GM12878 (cell line): ENCODE measurements at regions not wholly inside any gene's neighbourhood (a gene's known extent, or its start where the extent isn't known, plus 50 kb on each side); places are given as distances from the start of the nearest gene placed in this dataset.

Source experiments
- CEBPB ChIP-seq, 2 experiments: fragments of 150-350 bp in 1 of 2; IDR thresholded peaks; 2 replicates each; pipeline ENCODE4 v1.6.1; 2012 to 2014; ENCODE audit warnings: low read depth in 2 of 2, low read length in 2 of 2, borderline replicate concordance in 1 of 2, inconsistent platforms in 1 of 2
- ELK1 ChIP-seq: IDR thresholded peaks from 2 replicates; pipeline ENCODE4 v1.6.1; 2012; ENCODE audit warnings: low read depth, low read length, improper control_type of control experiment
- EP300 ChIP-seq, 2 experiments: fragments of 150-350 bp in 1 of 2; IDR thresholded peaks; 2 replicates each; pipeline ENCODE4 v1.6.1; 2011 to 2012; ENCODE audit warnings: low read depth in 2 of 2, low read length in 2 of 2, borderline replicate concordance in 1 of 2, improper control_type of control experiment in 1 of 2, inconsistent platforms in 1 of 2; ENCODE audit not compliant: control insufficient read depth in 1 of 2
- EZH2 ChIP-seq: IDR thresholded peaks from 2 replicates; pipeline ENCODE4 v1.6.1; 2012; ENCODE audit warnings: low read depth, mild to moderate bottlenecking, control low read depth, inconsistent platforms, low read length, borderline replicate concordance; ENCODE audit not compliant: control insufficient read depth
- FOS ChIP-seq: IDR thresholded peaks from 3 replicates; pipeline ENCODE4 v1.6.1; 2011; ENCODE audit warnings: borderline replicate concordance; ENCODE audit not compliant: insufficient read length; ENCODE audit errors: extremely low read depth
- PRDM15 ChIP-seq: fragments of 450-650 bp; formaldehyde crosslinking; IDR thresholded peaks from 2 replicates; pipeline ENCODE4 v1.4.0; 2020; ENCODE audit warnings: mild to moderate bottlenecking, moderate library complexity
- TCF3 ChIP-seq: IDR thresholded peaks from 2 replicates; pipeline ENCODE4 v1.6.1; 2012; ENCODE audit warnings: low read depth, mild to moderate bottlenecking, low read length, borderline replicate concordance; ENCODE audit not compliant: insufficient read depth
- YY1 ChIP-seq: IDR thresholded peaks from 2 replicates; pipeline ENCODE4 v1.6.1; 2011; ENCODE audit warnings: low read depth, mild to moderate bottlenecking, low read length
- ZBTB33 ChIP-seq: fragments of 450-650 bp; IDR thresholded peaks from 2 replicates; pipeline ENCODE4 v1.6.1; 2017; ENCODE audit warnings: mild to moderate bottlenecking
- ZBTB40 ChIP-seq: fragments of 450-650 bp; IDR thresholded peaks from 2 replicates; pipeline ENCODE4 v1.6.1; 2016; ENCODE audit warnings: mild to moderate bottlenecking, moderate library complexity, borderline replicate concordance
- ZNF207 ChIP-seq: fragments of 450-650 bp; IDR thresholded peaks from 2 replicates; pipeline ENCODE4 v1.6.1; 2014; ENCODE audit warnings: antibody characterized with exemption, mild to moderate bottlenecking, borderline replicate concordance
- ZSCAN29 ChIP-seq: fragments of 450-650 bp; IDR thresholded peaks from 2 replicates; pipeline ENCODE4 v1.6.1; 2017; ENCODE audit warnings: mild to moderate bottlenecking, moderate library complexity

GRCh38 chr9:38228331-38229103, 159.5 kb upstream of the SHB start:
- TF ChIP-seq FOS (no peak), ZBTB40 (no peak), ELK1 (no peak), PRDM15 (CRISPR knock-in tag) (no peak), EP300 (IDR thresholded peaks at IDR 0.05; ENCODE audit: borderline replicate concordance in 1 of 2, control insufficient read depth in 1 of 2, low read depth in 2 of 2, low read length in 2 of 2) (no peak), CEBPB (IDR thresholded peaks at IDR 0.05; ENCODE audit: borderline replicate concordance in 1 of 2, low read depth in 2 of 2, low read length in 2 of 2) (no peak), TCF3 (no peak), EZH2 (no peak), ZSCAN29 (no peak), ZBTB33 (no peak), YY1 (no peak), ZNF207 (no peak)
